ENCODE measurements at regions not wholly inside any gene's neighbourhood (a gene's known extent, or its start where the extent isn't known, plus 50 kb on each side); places are given as distances from the start of the nearest gene placed in this dataset.

DNA sequence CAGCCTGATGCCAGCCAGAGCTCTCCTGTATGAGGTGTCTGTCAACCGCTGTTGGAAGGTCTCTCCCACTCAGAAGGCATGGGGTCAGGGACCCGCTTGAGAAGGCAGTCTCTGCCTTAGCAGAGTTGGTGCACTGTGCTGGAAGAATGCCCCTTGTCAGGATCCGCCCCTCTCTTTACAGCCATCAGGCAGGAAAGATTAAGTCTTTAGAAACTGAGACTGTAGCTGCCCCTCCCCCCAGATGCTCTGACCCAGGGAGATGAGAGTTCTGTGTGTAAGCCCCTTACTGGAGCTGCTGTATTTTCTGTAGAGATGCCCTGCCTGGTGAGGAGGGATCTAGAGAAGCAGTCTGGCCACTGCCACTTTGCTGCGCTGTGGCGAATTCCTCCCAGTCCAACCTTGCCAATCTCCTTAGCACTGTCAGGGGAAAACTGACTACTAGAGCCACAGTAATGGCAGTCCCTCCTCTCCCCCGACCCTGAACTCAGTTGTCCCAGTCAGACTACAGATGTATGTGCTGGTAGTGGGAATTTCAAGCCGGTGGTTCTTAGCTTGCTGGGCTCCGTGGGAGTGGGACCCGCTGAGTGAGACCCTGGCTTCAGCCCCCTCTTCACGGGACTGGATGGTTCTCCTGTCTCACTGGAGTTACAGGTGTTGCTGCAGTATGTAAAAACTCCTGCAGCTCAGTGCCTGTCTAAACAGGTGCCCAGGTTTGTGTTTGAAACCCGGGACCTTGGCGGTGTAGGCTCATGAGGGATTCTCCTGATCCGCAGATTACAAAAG is 285.5 kb upstream of the ZWINT start:
- DNase-seq (ENCODE audit: low read depth), result no peak
- no peak overlapping the region for H3K4me3 ChIP-seq (ENCODE audit: low read depth, low read length)

DNA sequence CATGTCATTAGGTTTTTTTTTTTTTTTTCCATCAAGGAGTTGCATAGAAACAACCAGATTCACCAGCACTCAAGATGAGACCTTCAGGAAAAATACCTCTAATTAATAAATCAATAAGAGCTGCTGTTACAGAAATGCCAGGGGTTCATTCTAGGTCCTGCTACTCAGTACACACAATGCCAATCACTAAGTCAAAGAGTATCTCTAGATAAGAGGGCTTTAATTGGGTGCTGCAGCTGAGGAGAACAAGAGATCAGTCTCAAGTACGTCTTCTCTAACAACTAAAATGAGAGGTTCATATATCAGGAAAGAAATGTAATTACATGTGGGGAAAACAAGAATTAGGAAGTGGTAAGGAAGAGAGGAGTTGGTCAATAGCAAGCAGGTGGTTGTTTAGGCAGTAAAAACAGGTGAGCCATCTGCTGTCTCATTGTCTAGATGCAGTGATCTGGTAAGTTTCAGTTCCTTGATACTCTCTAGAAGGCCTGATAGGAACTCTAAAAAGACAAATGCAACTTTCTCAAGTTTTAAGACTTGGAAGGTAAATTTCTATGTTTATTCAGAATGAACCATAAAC is 272.9 kb upstream of the ZWINT start:
- no peak overlapping the region for H3K4me3 ChIP-seq (ENCODE audit: low read depth, low read length)
- no peak for DNase-seq (ENCODE audit: low read depth)

DNA sequence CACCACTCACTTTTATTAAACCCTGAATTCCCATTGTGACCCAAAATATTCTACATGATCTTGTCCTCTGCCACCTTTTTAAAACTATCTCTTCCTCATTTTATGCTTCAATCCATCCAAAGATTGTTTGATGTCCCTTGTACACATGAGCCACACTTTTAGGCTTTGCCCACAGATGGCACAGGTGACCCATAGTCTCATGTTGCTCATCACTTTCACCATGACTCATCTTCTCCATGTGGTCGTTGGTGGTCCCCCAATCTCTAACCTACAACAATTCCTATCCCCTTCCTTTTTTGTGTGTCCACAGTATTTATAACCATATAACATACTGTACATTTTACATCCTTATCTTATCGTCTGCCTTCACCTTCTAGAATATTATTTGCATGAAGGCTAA is 271.5 kb upstream of the ZWINT start:
- DNase-seq (ENCODE audit: low read depth), result no peak

DNA sequence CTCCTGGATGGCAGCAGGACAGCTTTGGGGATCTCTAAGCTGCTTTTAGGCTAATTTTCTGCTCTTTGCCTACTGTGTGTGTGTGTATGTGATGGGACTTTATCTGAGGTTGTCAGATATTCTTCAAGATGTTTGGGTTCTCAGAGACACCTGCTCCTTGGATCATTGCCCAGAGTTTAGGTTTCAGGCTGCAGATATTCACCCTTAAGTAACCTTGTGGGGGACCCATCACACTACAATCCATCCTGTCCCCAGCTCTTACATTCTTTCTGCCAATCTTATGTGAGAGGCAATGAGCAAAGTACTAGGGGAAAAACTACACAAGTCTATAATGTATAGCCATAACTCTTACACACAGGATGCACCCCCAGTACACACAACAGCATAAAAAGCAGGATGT is 263.0 kb upstream of the ZWINT start:
- no peak overlapping the region for H3K4me3 ChIP-seq (ENCODE audit: low read depth, low read length)
- no peak for DNase-seq (ENCODE audit: low read depth)

More for the DNA sequence above, 271.5 kb upstream of the ZWINT start:
- H3K4me3 ChIP-seq (ENCODE audit: low read depth, low read length), result no peak overlapping the region

DNA sequence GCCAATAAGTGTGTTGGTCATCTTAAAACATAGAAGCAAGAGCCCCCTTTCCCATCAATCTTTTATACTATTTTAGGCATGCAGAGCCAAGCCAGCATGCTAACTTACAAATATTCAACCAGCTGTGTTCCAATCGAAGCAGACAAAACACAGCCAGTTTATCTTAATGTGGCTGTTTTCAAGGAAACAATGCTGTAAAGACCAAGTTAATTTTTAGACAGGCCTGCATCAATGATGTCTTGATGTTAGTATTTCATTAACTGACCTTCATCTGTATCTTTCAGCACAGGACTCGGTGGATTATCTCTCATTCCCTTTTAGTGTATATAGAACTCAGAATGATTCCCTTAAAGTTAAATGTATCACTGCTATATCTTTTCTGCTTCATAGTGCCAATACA is 262.0 kb upstream of the ZWINT start:
- H3K4me3 ChIP-seq (ENCODE audit: low read depth, low read length), result no peak overlapping the region

DNA sequence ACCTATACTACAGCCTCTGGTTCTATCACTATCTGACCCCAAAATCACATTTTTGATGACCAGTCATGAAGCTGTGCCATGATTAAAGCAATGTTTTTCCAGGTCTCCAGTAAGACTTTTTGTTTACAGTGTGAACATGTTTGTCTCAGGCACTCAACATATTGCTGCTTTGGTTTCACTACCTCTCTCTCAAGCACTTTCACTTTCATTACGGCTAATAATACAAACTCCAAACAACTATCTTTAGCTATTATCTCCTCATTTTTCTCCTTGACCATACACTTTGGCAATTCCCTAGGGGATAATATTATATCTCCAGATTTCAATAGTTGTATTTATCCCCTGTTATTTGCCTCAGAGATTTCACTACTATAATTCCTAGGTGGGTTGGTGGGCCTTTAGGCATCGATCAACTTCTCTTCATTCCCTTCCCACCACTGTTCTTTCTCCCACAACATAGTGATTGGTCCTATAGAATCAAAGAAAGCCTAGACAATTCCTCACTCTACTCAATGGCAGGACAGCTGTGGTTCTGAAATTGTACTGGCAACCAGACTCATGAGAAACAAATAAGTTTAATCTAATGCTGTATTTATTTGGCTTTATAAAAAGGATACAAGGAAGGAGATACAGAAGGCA is 261.4 kb upstream of the ZWINT start:
- no peak for DNase-seq (ENCODE audit: low read depth)
- H3K4me3 ChIP-seq (ENCODE audit: low read depth, low read length), result no peak overlapping the region

More for the DNA sequence above, 262.0 kb upstream of the ZWINT start:
- DNase-seq (ENCODE audit: low read depth), result no peak

DNA sequence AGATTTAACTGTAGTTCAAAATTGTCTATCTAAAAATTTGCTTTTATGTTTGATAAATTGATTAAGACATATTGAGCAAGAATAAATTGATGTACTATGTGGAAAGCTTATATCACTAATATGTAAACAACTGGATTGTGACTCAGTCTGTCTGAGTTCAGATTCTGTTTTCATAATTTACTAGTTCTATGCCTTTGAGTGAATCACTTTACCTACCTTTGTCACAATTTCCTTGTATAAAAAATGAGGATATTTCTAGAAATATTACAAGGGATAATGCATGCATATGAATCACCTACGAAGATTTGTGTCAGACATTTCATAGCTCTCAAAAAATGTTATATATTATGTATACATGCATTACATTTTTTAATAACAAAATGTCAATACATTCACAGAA is 245.1 kb upstream of the ZWINT start:
- DNase-seq (ENCODE audit: low read depth), result no peak

DNA sequence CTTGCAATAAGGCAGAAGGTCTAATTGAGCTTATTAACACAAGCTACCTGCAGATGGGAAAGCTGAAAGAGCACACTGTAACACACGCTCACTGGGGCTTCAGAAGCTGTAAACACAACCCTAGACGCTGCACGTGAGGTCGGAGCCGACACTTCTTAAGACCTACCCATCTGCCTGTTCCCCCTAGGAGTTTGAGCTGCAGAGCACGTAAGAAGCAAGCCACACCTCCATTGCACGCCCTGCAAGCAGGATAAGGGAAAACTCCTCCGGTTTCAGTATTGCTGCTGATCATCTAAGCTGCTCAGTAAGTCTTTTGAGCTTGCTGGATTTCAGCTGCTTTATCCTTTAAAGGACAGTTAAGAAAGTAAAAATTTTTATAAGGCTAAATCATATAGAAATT is 244.0 kb upstream of the ZWINT start:
- no peak for DNase-seq (ENCODE audit: low read depth)
- no peak overlapping the region for H3K4me3 ChIP-seq (ENCODE audit: low read depth, low read length)

More for the DNA sequence above, 245.1 kb upstream of the ZWINT start:
- H3K4me3 ChIP-seq (ENCODE audit: low read depth, low read length), result no peak overlapping the region

DNA sequence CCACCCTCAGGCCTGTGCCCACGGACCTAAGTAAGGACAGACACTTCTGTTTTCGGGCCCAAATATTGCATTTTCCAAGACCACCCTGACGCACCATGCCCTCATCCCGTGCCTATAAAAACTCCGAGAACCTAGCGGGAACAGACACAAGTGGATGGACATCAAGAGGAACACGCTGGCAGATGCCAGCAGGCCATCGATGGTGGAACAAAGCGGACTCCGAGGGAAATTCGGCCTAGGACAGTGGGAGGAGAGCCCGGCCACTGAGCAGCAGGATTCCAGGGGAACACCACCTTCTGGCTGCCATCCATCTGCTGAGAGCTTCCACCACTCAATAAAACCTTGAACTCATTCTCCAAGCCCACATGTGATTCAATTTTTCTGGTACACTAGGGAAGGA is 243.6 kb upstream of the ZWINT start:
- no peak overlapping the region for H3K4me3 ChIP-seq (ENCODE audit: low read depth, low read length)
- DNase-seq (ENCODE audit: low read depth), result no peak

DNA sequence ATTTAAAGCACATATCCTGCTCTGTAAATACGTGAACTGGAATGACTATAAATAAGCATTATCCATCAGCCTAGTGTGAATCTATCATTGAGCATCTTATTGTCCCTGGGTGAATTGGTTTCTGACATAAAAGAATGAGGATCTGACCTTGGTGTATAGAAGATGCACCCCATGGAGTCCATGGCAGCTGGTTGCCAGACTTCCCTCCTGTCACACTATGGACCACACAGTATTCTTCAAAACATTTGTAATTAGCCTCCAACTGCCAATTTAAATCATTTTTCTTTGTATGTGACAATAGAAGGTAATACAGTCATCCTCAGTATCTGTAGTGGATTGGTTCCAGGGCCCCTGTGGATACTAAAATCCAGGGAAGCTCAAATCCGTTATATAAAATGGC is 238.1 kb upstream of the ZWINT start:
- no peak overlapping the region for H3K4me3 ChIP-seq (ENCODE audit: low read depth, low read length)

DNA sequence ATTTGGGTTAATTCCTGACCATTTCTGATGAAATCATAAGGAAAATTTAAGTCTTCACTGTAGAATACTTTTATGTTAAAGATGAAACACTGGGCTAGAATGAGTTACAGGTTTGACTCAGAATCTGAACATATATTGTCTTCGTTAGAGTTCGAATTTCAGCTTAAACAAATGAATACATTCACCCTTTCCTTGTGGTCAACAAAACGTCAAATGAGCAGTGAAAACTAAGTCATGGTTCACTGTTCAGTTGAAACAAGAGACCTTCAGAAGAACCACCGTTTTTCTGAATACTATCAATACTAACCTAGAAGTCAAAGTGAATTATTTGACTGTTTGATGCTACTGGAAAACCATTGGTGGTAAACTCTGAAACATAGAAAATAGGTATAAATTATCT is 235.2 kb upstream of the ZWINT start:
- H3K4me3 ChIP-seq (ENCODE audit: low read depth, low read length), result no peak overlapping the region
- DNase-seq (ENCODE audit: low read depth), result no peak

More for the DNA sequence above, 238.1 kb upstream of the ZWINT start:
- no peak for DNase-seq (ENCODE audit: low read depth)

DNA sequence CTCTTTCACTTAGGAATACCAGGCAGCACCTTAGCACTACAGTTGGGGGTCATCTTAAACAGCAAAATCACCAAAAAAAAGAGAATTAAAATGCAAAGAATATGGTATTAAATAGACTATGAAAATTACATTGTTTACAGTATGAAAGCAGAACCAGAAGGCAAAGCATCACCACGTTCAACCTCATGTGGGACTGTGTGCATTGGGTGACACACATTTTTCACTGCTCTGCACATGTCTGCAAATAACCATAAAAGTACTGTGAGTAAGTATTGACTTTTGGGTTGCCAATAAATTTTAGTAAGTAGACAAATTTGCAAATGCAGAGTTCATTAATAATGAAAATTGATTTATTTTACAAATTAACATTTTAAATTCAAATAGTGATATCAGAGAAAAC is 232.1 kb upstream of the ZWINT start:
- DNase-seq (ENCODE audit: low read depth), result no peak
- H3K4me3 ChIP-seq (ENCODE audit: low read depth, low read length), result no peak overlapping the region

DNA sequence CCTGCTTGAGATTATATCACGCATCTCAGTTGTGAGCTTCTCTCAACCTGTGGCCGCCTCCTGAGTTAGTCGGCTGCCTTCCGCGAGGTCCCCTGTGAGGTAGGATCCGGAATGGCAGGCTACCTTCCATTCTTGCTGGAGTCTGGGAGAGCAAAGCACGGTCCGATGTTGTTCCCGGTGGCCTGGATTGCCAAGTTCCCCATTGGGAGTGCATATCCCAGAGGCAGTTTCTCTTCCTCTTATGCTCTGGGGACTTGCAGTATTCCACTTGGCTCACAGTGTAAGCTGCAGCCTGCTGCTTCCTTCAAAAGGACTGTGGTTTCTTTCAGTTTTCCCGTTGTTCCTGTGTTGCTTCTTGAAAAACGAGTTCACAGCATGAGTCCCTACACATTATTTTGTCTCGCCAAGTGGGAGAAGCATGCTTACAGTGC is 225.4 kb upstream of the ZWINT start:
- H3K4me3 ChIP-seq (ENCODE audit: low read depth, low read length), result no peak overlapping the region
- DNase-seq (ENCODE audit: low read depth), result no peak

DNA sequence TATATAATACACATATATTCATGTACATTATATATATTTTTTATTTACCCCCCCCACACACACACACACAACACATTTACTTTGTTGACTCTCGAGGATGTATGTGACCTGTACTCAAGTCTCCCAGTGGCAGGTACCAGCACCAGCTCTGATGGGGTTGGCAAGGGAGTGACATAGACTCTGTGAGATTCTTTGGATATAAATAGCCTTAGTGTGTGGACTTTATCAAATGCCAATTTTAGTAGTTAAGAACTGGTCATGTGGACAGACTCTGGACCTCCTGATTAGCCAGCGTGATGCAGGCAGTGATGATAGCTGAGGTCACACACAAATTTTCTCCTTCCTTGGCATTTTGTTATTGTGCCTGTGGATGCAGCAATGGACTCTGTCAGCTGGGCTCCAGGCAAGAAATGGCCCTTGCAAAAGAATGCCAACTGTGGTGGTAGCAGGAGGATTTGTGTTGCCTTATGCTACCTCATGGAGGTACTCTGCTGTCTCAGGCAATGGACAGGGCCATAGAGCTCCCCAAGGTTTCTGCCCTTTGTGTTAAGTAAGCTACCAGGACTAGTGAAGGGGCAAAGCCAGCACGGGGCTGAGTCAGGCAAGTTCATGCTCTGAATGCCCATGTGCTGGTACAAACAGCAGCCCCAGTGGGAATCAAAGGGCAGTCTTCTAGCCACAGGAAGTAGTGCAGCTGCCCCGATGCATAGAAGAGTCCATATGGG is 224.6 kb upstream of the ZWINT start:
- H3K4me3 ChIP-seq (ENCODE audit: low read depth, low read length), result no peak overlapping the region
- DNase-seq (ENCODE audit: low read depth), result no peak

DNA sequence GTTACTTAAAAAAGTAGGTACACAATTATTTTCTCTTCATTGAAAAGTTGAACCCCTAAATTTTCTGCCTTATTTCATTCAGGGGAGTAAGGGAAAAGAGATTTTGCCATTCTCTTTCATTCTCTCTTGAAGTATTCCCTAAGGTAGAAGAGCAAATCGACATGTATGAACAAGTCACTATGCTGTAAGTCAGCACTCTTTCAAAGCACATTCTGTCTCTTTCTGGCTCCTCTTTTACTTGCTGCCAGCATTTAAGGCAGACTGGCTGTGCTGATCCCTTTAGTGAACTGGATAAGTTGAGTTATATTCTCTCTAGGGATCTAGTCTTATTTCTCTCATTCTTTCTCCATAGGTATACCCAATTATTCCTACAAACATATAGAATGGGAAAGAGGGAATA is 222.3 kb upstream of the ZWINT start:
- no peak for DNase-seq (ENCODE audit: low read depth)
- no peak overlapping the region for H3K4me3 ChIP-seq (ENCODE audit: low read depth, low read length)

DNA sequence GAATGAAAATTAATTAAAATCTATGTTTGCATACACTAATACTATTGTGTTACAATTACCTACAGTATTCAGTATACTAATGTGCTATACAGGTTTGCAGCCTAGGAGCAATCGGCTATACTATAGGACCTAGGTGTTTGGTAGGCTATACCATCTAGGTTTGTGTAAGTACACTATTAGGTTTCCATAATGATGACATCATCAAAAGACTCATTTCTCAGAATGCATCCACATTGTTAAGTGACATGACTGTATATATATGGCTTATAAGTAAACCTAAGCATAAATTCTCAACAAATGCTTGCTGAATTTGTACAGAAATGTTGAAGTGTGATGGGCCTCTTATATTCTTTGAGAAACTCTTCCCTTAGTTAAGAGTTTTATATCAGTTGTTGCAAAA is 206.5 kb upstream of the ZWINT start:
- DNase-seq (ENCODE audit: low read depth), result no peak
- no peak overlapping the region for H3K4me3 ChIP-seq (ENCODE audit: low read depth, low read length)

DNA sequence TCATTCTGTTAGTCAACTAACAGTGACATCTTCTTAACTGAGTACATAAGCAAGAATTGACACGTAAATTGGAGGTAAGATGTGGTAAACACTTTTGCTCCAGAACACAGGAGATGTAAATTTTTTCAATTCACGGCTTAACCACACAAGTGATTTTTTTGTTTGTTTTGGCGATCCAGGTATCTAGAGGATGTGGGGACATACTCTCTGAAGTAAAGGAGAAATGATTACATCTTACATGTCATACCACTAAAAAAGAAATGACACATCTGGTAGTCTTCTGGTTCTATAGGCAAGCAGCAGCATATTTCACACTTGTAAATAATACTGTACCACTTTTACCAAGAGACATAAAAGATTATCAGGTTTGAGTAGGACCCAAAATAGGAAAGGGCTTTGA is 200.3 kb upstream of the ZWINT start:
- DNase-seq (ENCODE audit: low read depth), result no peak
- no peak overlapping the region for H3K4me3 ChIP-seq (ENCODE audit: low read depth, low read length)

DNA sequence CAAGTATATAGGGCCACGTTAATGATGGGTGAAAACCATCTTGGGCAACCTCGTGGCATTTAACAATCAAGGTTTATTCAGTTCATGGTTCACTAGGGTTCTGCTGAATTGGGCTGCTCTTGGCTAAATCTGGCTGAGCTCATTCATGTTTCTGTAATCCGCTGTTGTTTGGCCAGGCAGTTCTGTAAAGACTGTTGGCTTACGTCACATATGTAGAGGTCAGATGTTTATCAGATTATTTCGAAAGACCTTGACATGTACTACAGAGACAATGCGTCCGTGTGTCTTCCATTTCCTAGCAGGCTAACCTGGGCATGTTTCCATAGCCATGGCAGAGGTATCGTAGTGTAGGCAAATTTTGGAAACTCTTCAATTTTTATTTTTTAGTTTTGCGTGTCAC is 190.0 kb upstream of the ZWINT start:
- no peak for DNase-seq (ENCODE audit: low read depth)
- H3K4me3 ChIP-seq (ENCODE audit: low read depth, low read length), result no peak overlapping the region

DNA sequence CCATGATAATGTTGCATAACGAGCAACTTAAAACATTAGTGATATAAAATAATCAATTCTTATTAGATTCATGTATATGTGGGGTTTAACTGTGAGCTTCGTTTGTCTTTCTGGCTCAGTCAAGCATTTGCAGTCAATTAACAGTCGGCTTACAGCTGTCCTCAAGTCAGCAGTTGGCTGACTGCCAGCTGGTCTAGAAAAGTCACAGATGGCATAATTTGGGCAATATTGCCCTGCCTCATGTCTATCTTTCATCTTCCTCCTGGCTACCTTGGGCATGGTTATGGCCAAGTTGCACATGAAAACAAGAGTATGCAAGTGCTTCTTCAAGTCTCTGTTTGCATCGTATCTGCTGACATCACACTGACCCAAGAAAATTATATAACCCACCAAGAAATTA is 186.1 kb upstream of the ZWINT start:
- DNase-seq (ENCODE audit: low read depth), result no peak
- H3K4me3 ChIP-seq (ENCODE audit: low read depth, low read length), result no peak overlapping the region

DNA sequence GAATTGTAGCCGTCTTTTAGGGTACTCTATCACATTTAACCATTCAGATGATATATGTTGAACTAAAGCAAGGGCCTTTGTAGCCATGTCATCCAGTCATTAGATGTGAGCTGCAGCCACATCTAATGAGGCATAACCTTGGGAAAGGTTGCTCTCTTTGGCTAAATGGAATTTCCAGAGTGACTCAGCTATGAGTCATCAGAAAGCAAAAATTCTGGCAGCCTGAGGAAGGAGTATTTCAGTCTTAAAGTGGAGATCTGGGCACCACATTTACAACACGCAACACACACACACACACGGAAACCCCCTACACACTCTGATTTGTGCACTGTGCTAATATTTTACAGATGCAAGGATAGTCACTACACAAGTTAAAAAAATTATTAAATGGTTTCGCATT is 176.9 kb upstream of the ZWINT start:
- DNase-seq (ENCODE audit: low read depth), result no peak
- no peak overlapping the region for H3K4me3 ChIP-seq (ENCODE audit: low read depth, low read length)

All from skeletal muscle cell (primary cell).